ENCODE measurements at regions not wholly inside any gene's neighbourhood (a gene's known extent, or its start where the extent isn't known, plus 50 kb on each side); places are given as distances from the start of the nearest gene placed in this dataset.
"Not testable (repeated sequence)": the region's sequence is repeated elsewhere in the genome, so short reads cannot be mapped to it uniquely, and the experiment has no call there.

DNA sequence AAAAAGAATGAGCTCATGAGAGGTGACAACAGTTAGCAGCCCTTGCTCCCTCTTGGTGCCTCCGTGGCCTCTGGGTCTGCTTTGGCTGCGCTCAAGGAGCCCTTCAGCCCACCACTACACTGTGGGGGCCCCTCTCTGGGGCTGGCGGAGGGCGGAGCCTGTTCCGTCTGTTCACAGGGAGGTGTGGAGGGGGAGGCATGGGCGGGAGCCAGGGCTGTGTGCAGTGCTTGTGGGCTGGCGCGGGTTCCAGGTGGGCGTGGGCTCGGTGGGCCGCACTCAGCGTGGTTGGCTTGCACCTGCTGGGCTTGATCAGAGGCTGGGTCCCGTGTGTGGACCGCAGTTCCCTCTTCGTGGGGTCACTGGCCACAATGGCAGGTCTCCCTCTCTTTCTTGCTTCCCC lies 953.4 kb upstream of the PRR20A start:
- 92 to 94% (median 93%) methylated on average over 6 to 15 of the region's 15 CpGs for WGBS, 4 donors
- no peak overlapping the region for H3K27ac ChIP-seq
- H3K4me1 ChIP-seq: no peaks in the 10 kb centered on the region
- TF ChIP-seq POLR2A (IDR thresholded peaks at IDR 0.05): no peak
- no peak for TF ChIP-seq CTCF (IDR thresholded peaks at IDR 0.05)
- no peaks in the 10 kb centered on the region for H3K36me3 ChIP-seq
- intact Hi-C loops (cut with DNase I): no loop called here
- no peak for ATAC-seq
- peaks cover 0 to 23% (median 0%) of the 10 kb centered on the region in 12 donors for H3K9me3 ChIP-seq
- no peaks in the 10 kb centered on the region for H3K27me3 ChIP-seq
- peak in 1 of 5 donors; percentile 51 for DNase-seq
- H3K4me3 ChIP-seq: no peak overlapping the region

DNA sequence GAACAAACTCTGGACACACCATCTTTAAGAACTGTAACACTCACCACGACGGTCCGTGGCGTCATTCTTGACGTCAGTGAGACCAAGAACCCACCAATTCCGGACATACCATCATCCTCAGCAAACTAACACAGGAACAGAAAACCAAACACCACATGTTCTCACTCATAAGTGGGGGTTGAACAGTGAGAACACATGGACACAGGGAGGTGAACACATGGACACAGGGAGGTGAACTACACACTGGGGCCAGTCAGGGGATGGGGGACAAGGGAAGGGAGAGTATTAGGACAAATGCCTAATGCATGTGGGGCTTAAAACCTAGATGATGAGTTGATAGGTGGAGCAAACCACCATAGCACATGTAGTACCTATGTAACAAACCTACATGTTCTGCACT lies 952.1 kb upstream of the PRR20A start:
- H3K4me3 ChIP-seq; intact Hi-C loops (cut with DNase I); H3K27ac ChIP-seq; H3K4me1 ChIP-seq; H3K27me3 ChIP-seq; H3K36me3 ChIP-seq; ATAC-seq: not testable (repeated sequence)
- DNase-seq: peak in 1 of 5 donors; percentile 32
- WGBS, 4 donors: 86 to 92% (median 92%) methylated on average over 6 of the region's 6 CpGs
- peaks cover 0 to 18% (median 0%) of the 10 kb centered on the region in 12 donors for H3K9me3 ChIP-seq

DNA sequence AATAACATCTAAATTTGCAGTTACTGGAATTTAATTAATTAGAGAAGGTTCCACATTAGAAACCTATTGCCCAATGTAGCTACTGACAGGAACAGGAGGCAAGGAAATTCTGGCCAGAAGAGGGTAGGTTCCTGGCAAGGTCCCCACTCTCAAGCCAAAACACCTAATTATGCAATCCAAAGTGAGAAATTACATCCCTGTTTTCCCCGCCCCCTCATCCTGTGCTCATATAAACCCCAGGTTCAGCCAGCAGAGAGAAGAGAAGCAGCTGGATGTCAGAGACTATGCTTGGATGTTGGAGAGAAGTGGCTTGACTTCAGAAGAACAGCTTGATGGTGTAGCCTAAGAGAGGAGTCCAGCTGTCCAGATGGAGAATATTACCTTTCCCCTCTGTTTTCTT lies 951.3 kb upstream of the PRR20A start:
- Histone ChIP-seq H3K4me3 (no peak overlapping the region), H3K9me3 (peaks cover 0 to 14% (median 0%) of the 10 kb centered on the region in 12 donors), H3K27ac (no peak overlapping the region), H3K4me1 (no peaks in the 10 kb centered on the region), H3K36me3 (no peaks in the 10 kb centered on the region), H3K27me3 (no peaks in the 10 kb centered on the region)
- DNase-seq (no peak), ATAC-seq (no peak)
- intact Hi-C loops (cut with DNase I): no loop called here
- WGBS, 4 donors: 54 to 73% (median 63%) methylated on average over 1 of the region's 1 CpG
- TF ChIP-seq POLR2A (IDR thresholded peaks at IDR 0.05) (no peak), CTCF (IDR thresholded peaks at IDR 0.05) (no peak)

DNA sequence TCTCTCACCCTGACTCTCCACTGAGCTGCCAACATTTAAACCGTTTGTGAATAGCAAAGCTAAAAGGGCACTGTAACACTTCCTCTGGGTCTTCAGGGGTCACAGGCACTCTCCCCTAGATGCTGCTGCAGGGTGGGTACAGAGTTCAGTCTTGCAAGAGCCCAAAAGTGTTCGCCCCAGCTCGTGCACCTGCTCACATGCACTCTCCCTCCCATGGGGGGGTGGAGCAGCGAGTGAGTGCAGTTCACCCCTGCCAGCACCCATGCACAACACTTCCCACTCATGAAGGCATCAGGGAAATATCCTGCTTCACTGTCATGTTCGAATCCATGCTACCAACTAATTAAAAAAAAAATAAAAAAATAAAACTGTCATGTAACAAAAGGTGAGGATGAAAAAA lies 950.7 kb upstream of the PRR20A start:
- DNase-seq: no peak
- 54 to 72% (median 66%) methylated on average over 5 of the region's 5 CpGs for WGBS, 4 donors

More for the DNA sequence above, 950.7 kb upstream of the PRR20A start:
- Histone ChIP-seq H3K36me3 (no peaks in the 10 kb centered on the region), H3K9me3 (peaks cover 0 to 14% (median 0%) of the 10 kb centered on the region in 12 donors), H3K27ac (no peak overlapping the region), H3K4me3 (no peak overlapping the region), H3K27me3 (no peaks in the 10 kb centered on the region), H3K4me1 (no peaks in the 10 kb centered on the region)
- intact Hi-C loops (cut with DNase I): no loop called here
- no peak for ATAC-seq
- TF ChIP-seq POLR2A (IDR thresholded peaks at IDR 0.05): no peak
- no peak for TF ChIP-seq CTCF (IDR thresholded peaks at IDR 0.05)

All from heart left ventricle (tissue), 16 donors.